ENCODE measurements at regions not wholly inside any gene's neighbourhood (a gene's known extent, or its start where the extent isn't known, plus 50 kb on each side); places are given as distances from the start of the nearest gene placed in this dataset.
"Not testable (repeated sequence)": the region's sequence is repeated elsewhere in the genome, so short reads cannot be mapped to it uniquely, and the experiment has no call there.

GRCh38 chr11:16596231-16596630 lies 142.2 kb upstream of the C11orf58 start:
- Mint-ChIP-seq H3K4me1 (no peaks in the 10 kb centered on the region), H3K36me3 (no peaks in the 10 kb centered on the region), H3K27ac (no peak overlapping the region), H3K9me3 (no peaks in the 10 kb centered on the region), H3K27me3 (peaks cover 2% of the 10 kb centered on the region), H3K4me3 (no peak overlapping the region)
- ATAC-seq (ENCODE audit: low read depth) (no peak), DNase-seq (ENCODE audit: low spot score in 2 of 2) (no peak)

GRCh38 chr11:16591157-16591556 lies 147.3 kb upstream of the C11orf58 start:
- ATAC-seq (ENCODE audit: low read depth) (no peak), DNase-seq (ENCODE audit: low spot score in 2 of 2) (no peak)
- Mint-ChIP-seq H3K9me3 (no peaks in the 10 kb centered on the region), H3K36me3 (no peaks in the 10 kb centered on the region), H3K27me3 (peaks cover 2% of the 10 kb centered on the region), H3K4me3 (no peak overlapping the region), H3K27ac (no peak overlapping the region), H3K4me1 (no peaks in the 10 kb centered on the region)

- ATAC-seq (ENCODE audit: low read depth) (no peak), DNase-seq (ENCODE audit: low spot score in 2 of 2) (no peak)
- Mint-ChIP-seq H3K9me3 (no peaks in the 10 kb centered on the region), H3K27ac (no peak overlapping the region), H3K36me3 (no peaks in the 10 kb centered on the region), H3K27me3 (peaks cover 2% of the 10 kb centered on the region), H3K4me1 (no peaks in the 10 kb centered on the region), H3K4me3 (no peak overlapping the region)
These were observed 150.8 kb upstream of the C11orf58 start for GRCh38 chr11:16587670-16588069.

- H3K36me3 Mint-ChIP-seq = no peaks in the 10 kb centered on the region
- H3K4me3 Mint-ChIP-seq = no peak overlapping the region
- H3K27me3 Mint-ChIP-seq = peaks cover 2% of the 10 kb centered on the region
- H3K9me3 Mint-ChIP-seq = peaks cover 3% of the 10 kb centered on the region
- no peak for ATAC-seq (ENCODE audit: low read depth)
- H3K4me1 Mint-ChIP-seq = no peaks in the 10 kb centered on the region
- H3K27ac Mint-ChIP-seq = no peak overlapping the region
- no peak for DNase-seq (ENCODE audit: low spot score in 2 of 2)
These were observed 153.9 kb upstream of the C11orf58 start for GRCh38 chr11:16584569-16584968.

- not testable (repeated sequence) for DNase-seq (ENCODE audit: low spot score in 2 of 2); H3K4me3 Mint-ChIP-seq; H3K9me3 Mint-ChIP-seq; H3K4me1 Mint-ChIP-seq; H3K36me3 Mint-ChIP-seq; ATAC-seq (ENCODE audit: low read depth); H3K27me3 Mint-ChIP-seq; H3K27ac Mint-ChIP-seq
These were observed 157.4 kb upstream of the C11orf58 start for GRCh38 chr11:16581078-16581477.

- H3K27me3 Mint-ChIP-seq = no peaks in the 10 kb centered on the region
- ATAC-seq (ENCODE audit: low read depth) = no peak
- no peak for DNase-seq (ENCODE audit: low spot score in 2 of 2)
- no peaks in the 10 kb centered on the region for H3K4me1 Mint-ChIP-seq
- peaks cover 5% of the 10 kb centered on the region for H3K9me3 Mint-ChIP-seq
- no peaks in the 10 kb centered on the region for H3K36me3 Mint-ChIP-seq
- H3K4me3 Mint-ChIP-seq = no peak overlapping the region
- no peak overlapping the region for H3K27ac Mint-ChIP-seq
These were observed 161.0 kb upstream of the C11orf58 start for GRCh38 chr11:16577490-16577889.

GRCh38 chr11:16574889-16575288 lies 163.6 kb upstream of the C11orf58 start:
- not testable (repeated sequence) for H3K27me3 Mint-ChIP-seq

GRCh38 chr11:16572945-16573344 lies 165.5 kb upstream of the C11orf58 start:
- Mint-ChIP-seq H3K27me3 (peaks cover 1% of the 10 kb centered on the region), H3K4me3 (no peak overlapping the region), H3K27ac (no peak overlapping the region), H3K9me3 (peaks cover 2% of the 10 kb centered on the region), H3K36me3 (no peaks in the 10 kb centered on the region), H3K4me1 (no peaks in the 10 kb centered on the region)
- ATAC-seq (ENCODE audit: low read depth) (no peak), DNase-seq (ENCODE audit: low spot score in 2 of 2) (no peak)

More at GRCh38 chr11:16574889-16575288, 163.6 kb upstream of the C11orf58 start:
- H3K27ac Mint-ChIP-seq; H3K9me3 Mint-ChIP-seq; DNase-seq (ENCODE audit: low spot score in 2 of 2); H3K36me3 Mint-ChIP-seq; H3K4me3 Mint-ChIP-seq; H3K4me1 Mint-ChIP-seq; ATAC-seq (ENCODE audit: low read depth): not testable (repeated sequence)

- DNase-seq (ENCODE audit: low spot score in 2 of 2) (no peak), ATAC-seq (ENCODE audit: low read depth) (no peak)
- H3K4me1 Mint-ChIP-seq = no peaks in the 10 kb centered on the region
- no peak overlapping the region for H3K4me3 Mint-ChIP-seq
- no peak overlapping the region for H3K27ac Mint-ChIP-seq
- H3K9me3 Mint-ChIP-seq = peaks cover 3% of the 10 kb centered on the region
- H3K36me3 Mint-ChIP-seq = no peaks in the 10 kb centered on the region
- no peaks in the 10 kb centered on the region for H3K27me3 Mint-ChIP-seq
These were observed 177.3 kb upstream of the C11orf58 start for GRCh38 chr11:16561150-16561549.

- Mint-ChIP-seq H3K36me3 (no peaks in the 10 kb centered on the region), H3K27ac (no peak overlapping the region), H3K4me1 (no peaks in the 10 kb centered on the region), H3K4me3 (no peak overlapping the region), H3K27me3 (no peaks in the 10 kb centered on the region), H3K9me3 (peaks cover 3% of the 10 kb centered on the region)
- DNase-seq (ENCODE audit: low spot score in 2 of 2) (no peak), ATAC-seq (ENCODE audit: low read depth) (no peak)
These were observed 180.0 kb upstream of the C11orf58 start for GRCh38 chr11:16558494-16558893.

- DNase-seq (ENCODE audit: low spot score in 2 of 2) (no peak), ATAC-seq (ENCODE audit: low read depth) (no peak)
- H3K27me3 Mint-ChIP-seq = no peaks in the 10 kb centered on the region
- H3K27ac Mint-ChIP-seq = no peak overlapping the region
- H3K4me1 Mint-ChIP-seq = no peaks in the 10 kb centered on the region
- no peak overlapping the region for H3K4me3 Mint-ChIP-seq
- H3K36me3 Mint-ChIP-seq = no peaks in the 10 kb centered on the region
- peaks cover 3% of the 10 kb centered on the region for H3K9me3 Mint-ChIP-seq
These were observed 182.5 kb upstream of the C11orf58 start for GRCh38 chr11:16555956-16556355.

GRCh38 chr11:16554361-16554760 lies 184.1 kb upstream of the C11orf58 start:
- H3K27me3 Mint-ChIP-seq = no peaks in the 10 kb centered on the region

GRCh38 chr11:16547879-16548278 lies 190.6 kb upstream of the C11orf58 start:
- Mint-ChIP-seq H3K4me1 (no peaks in the 10 kb centered on the region), H3K36me3 (no peaks in the 10 kb centered on the region), H3K27ac (no peak overlapping the region), H3K9me3 (peaks cover 6% of the 10 kb centered on the region), H3K27me3 (no peaks in the 10 kb centered on the region), H3K4me3 (no peak overlapping the region)
- no peak for DNase-seq (ENCODE audit: low spot score in 2 of 2)
- ATAC-seq (ENCODE audit: low read depth) = no peak

More at GRCh38 chr11:16554361-16554760, 184.1 kb upstream of the C11orf58 start:
- Mint-ChIP-seq H3K9me3 (peaks cover 4% of the 10 kb centered on the region), H3K36me3 (no peaks in the 10 kb centered on the region), H3K4me3 (no peak overlapping the region), H3K4me1 (no peaks in the 10 kb centered on the region), H3K27ac (no peak overlapping the region)
- no peak for ATAC-seq (ENCODE audit: low read depth)
- no peak for DNase-seq (ENCODE audit: low spot score in 2 of 2)

- Mint-ChIP-seq H3K4me1 (no peaks in the 10 kb centered on the region), H3K9me3 (peaks cover 2% of the 10 kb centered on the region), H3K4me3 (no peak overlapping the region), H3K36me3 (no peaks in the 10 kb centered on the region), H3K27ac (no peak overlapping the region), H3K27me3 (no peaks in the 10 kb centered on the region)
- DNase-seq (ENCODE audit: low spot score in 2 of 2) = no peak
- ATAC-seq (ENCODE audit: low read depth) = no peak
These were observed 187.3 kb upstream of the SOX6 start for GRCh38 chr11:16543642-16544041.

GRCh38 chr11:16542353-16542752 lies 186.0 kb upstream of the SOX6 start:
- Mint-ChIP-seq H3K4me3 (no peak overlapping the region), H3K4me1 (no peaks in the 10 kb centered on the region), H3K9me3 (peaks cover 1% of the 10 kb centered on the region), H3K27me3 (no peaks in the 10 kb centered on the region), H3K36me3 (no peaks in the 10 kb centered on the region), H3K27ac (no peak overlapping the region)
- no peak for ATAC-seq (ENCODE audit: low read depth)
- no peak for DNase-seq (ENCODE audit: low spot score in 2 of 2)
